SKM-1 (cell line): ENCODE measurements at regions not wholly inside any gene's neighbourhood (a gene's known extent, or its start where the extent isn't known, plus 50 kb on each side); places are given as distances from the start of the nearest gene placed in this dataset.

Experiments used
- DNase-seq: peaks from one replicate; lab custom pipeline; 2025; ENCODE audit not compliant: unreplicated experiment; lab: John Stamatoyannopoulos, UW

DNA sequence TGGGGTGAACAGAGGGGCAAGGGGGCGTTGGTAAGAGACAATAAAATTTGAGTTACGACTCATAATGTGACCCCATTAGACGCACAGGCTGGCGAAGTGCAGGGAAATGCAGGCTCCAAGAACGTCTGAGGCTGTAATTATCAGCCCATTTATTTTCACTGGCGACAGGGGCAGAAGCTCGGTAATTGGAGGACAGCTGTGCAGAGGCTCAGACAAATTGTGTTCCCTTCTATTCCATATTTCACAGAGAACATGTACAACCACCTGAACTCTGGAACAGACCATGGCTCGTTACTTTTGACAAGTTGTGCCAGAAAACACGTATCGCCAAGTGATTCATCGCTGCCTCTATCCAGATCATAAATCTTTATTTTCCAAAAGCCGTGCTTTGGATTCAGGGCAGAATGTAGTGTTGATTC is 137.3 kb upstream of the FRMD4A start:
- DNase-seq: no peak

DNA sequence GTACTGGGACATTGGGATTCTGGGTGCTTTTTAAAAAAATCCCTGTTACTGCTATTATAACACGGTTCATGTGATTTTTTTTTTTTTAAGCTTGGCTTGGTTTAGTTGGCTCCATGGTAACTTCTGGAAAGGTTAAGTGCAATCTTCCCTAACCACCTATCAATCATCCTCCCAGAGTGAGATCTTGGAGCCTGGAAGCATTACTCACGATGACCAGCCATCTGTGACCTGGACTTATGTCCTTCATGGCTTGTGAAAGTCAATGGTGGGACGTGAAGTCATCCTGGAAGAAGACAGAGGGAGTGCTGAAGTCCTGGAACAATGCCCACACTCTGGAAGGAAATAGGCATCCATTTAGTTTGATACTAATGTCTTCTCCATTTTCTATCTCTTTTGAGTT is 135.5 kb upstream of the FRMD4A start:
- DNase-seq: no peak

DNA sequence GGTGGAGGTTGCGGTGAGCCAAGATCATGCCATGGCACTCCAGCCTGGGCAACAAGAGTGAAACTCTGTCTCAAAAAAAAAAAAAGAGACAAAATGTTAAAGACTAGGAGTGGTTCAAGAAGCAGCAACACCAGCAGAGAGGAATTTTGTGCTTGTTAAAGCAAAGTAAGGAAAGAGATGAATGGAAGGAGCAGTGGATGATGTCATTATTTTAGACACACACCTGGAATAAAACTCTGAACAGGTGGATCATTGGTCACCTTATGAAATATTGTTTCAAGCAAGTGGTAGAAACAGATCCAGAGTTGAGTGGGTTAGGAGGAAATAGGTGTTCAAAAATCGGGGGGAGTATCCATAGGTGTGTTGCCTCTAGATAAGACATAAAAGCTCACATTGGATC is 129.7 kb upstream of the FRMD4A start:
- DNase-seq: no peak

DNA sequence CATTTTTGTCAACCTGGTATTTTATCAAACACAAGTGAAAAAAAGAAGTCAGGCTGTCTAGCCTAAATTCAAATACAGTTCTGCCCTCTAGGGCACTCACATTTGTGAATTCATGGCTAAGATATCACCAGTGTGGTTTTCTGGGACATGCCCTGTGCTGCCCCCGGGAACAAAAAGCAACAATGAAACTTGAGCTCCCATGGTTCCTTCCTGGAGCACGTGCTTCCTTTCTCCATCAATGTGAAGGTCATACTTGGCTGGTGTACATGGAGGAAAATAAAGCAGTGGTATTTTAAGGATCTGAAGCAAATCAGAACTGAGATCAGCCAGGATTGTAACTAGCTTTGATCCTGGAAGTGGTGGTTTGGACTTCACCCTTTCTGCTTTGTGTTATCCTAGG is 128.9 kb upstream of the FRMD4A start:
- no peak for DNase-seq

DNA sequence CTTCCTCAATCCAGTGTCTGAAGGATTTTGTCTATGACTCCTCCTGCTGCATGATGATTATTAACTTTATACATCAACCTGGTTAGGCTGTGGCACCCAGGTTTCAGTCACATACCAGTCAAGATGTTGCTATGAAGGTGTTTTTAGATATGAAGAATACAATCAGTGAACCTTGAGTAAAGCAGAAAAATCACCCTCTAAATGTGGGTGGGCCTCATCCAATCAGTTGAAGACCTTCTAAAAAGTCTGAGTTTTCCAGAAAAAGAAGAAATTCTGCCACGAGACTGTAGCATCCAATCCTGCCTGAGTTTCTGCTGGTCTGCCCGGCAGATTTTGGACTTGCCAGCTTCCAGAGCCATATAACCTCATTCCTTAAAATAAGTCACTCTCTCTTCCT is 126.1 kb upstream of the FRMD4A start:
- no peak for DNase-seq

DNA sequence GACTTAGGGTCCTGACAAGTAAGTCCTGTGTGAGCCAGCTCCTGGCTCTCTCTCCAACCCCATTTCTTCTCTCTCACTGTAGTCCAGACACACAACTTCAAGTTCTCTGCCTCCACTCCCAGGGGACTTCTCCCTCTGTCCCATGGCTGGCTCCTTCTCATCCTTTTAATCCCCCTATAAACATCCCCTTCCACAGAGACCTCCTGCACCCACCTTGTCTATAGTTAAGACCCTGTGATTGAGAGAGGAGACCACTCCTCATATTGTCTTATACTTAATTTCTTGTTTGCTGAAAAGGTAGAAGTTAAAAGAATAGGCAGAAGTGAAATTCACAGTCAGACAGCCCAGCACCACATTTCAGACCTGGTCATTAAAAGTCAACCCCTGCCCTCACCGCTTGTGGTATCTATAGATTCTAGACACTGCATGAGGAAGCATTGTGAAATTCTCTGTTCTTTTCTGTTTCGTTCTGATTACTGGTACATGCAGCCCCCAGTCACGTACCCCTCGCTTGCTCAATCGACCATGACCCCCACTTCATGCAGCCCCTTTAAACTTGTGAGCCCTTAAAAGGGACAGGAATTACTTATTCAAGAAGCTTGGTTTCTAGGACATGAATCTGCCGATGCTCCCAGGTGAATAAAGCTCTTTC is 125.6 kb upstream of the FRMD4A start:
- DNase-seq: no peak

DNA sequence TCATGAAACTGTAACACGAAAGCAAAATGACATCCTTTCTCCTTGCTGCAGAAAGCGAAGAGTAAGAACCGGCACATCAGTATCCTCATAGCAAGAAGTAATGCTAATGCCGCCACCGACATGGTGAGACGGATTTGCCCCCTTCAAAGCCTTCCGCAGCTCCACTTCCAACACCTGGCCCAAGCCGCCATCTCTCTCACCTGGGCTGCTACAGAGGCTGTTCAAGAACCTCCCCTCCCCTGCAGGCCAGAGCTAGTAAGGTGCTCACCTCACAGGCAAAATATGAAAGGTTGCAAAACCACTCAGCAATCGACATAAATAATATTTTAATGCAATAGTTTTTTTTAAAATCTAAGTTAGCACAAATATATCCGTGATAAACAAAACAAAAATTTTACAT is 123.9 kb upstream of the FRMD4A start:
- no peak for DNase-seq

DNA sequence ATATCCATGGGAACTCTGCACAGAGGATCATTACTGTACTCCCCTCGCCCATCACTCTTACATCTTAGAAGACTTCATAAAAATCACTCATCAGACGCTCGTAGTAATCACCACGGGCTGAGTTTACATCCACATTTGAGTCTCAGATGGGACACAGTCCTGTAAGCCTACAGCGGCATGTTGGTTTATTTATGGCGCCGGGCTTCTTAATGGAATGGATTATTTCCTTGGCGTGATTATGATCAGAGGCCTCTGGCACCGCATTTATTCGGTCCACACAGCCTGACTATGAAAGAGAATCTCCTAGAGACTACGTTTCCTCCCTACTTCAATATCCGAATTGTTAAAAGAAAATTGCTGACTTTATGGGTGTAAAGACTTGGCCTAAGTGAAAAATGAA is 123.5 kb upstream of the FRMD4A start:
- DNase-seq: no peak

DNA sequence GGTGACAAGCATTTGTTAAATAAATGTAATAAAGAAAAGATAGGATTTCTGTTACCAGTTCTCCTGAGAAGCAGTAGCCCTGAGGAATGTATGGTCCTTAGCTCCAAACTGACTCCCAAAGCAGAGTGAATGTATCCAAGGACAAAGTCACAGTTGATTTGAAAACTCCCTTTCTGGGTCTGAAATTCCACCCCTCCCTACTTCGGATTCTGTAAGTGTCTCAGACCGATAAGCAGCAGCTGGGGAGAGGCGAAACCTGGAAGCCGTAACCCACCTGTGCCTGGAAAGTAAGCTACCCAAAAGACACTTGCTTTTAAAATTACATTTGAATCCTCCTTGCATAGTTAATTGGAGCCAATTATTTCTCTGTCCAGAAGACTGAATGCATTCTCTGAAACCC is 122.9 kb upstream of the FRMD4A start:
- no peak for DNase-seq

DNA sequence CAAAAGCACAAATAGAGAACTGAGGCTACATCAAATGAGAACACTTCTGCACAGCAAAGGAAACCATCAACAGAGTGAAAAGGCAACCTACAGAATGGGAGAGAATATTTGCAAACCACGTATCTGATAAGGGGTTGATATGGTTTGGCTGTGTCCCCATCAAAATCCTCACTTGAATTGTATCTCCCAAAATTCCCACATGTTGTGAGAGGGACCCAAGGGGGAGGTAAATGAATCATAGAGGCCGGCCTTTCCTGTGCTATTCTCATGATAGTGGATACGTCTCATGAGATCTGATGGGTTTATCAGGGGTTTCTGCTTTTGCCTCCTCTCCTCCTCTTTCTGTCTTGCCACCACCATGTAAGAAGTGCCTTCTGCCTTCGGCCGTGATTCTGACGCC is 120.6 kb upstream of the FRMD4A start:
- DNase-seq: no peak

DNA sequence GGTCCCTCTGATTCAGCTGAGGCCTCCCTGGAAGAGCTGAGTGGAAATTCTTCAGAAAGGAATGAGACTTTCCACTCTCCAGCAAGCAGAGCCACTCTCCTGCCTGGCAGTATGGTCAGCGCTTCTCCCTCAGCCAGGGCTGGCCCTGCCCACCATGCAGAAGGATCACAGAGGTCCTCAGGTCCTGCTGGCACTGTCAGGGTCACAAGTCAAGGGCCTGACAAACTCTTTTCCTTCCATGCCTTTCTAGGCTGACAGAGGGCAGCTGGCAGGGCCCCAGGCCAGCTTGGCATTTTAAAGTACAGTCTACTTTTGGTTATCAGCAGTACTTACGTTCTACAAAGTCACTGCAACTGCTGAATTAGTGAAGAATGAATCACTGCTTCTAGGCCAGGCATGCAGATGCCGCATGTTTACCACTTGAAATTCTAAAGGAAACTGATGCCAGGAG is 119.3 kb upstream of the FRMD4A start:
- DNase-seq: no peak

DNA sequence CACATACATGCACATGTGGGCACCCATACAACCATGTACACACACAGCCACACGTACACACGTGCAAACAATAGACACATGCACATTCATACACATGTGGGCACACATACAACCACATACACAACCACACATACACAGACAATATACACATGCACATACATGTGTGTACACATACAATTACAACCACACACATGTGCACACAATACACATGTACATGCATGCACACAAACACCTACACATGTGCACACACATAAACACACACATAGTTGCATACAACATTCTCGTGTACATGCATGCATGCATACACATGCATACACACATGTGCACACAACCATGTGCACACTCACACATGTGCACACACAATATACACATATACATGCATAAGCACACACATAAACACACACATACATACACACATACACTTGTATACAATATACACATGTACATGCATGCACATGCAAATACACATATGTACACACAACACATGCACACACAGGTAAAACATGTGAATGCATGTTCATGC is 118.6 kb upstream of the FRMD4A start:
- no peak for DNase-seq

DNA sequence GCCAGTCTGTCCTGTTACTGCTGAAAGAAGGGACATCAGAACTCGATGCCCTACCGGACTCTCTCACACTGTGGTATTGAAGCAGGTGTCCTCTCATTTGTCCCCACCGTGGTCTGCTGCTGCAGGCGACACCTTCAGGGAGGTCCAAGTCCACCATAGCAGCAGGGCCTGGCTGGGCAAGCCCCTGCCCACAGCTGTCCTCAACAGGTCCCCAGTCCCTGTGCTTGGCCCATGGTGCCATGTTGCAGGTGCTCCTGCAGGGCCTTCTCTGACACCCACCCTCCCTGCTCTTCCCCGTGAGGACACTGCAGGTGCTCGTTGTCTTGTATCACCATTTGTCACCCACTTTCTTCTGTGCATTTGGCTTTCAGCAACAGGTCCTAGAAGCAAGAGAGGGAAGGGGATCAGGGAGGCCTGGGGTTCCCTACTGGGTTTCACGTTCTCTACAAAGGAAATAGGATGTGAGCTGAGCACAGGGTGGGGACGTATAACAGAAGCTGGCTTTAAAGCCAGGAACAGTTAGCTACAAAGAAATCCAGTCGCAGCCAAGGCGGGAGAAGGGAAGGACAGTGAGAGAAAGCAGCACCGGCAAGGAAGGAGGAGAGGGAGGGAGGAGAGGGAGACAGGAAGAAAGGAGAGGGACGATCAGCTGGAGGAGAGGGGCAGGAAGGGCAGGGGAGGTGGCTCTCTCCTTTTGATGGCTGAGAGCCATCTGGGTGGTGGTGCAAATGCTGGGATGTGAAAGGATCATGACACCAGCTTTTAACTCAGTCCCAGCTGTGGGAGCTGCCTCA is 117.7 kb upstream of the FRMD4A start:
- DNase-seq: no peak

DNA sequence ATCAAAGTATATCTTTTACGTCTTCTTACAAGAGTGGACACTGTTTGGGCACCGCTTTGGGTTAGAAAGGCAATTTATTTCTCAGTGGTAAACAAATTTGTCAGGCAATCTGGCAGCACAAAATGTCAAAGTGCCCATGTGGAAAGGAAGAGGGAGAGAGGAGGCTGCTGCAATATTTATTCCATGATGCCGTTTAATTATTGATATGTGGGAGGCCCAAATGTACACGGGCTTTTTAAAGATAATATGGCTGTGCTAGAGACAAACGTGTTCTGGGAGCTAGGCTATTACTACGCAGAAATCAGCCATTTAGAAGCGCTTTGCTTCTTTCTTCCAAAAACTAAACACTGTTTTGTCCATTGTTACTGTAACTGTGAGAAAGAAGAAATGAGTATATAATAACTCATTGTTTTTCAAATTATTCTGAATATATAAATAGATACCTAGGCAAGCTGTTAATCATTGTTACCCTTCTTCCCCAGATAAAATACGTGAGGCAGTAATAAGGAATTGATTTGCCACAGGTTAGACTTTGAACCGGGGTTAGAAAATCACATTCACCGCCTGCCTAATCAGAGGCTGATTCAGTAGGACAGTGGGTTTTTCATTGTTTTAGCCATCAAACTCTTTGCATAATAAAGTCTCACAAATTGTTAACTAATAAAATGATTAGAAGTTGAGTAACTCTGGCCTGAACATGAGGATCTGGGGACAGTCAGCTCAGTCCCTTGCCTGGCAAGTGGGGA is 116.5 kb upstream of the FRMD4A start:
- no peak for DNase-seq

DNA sequence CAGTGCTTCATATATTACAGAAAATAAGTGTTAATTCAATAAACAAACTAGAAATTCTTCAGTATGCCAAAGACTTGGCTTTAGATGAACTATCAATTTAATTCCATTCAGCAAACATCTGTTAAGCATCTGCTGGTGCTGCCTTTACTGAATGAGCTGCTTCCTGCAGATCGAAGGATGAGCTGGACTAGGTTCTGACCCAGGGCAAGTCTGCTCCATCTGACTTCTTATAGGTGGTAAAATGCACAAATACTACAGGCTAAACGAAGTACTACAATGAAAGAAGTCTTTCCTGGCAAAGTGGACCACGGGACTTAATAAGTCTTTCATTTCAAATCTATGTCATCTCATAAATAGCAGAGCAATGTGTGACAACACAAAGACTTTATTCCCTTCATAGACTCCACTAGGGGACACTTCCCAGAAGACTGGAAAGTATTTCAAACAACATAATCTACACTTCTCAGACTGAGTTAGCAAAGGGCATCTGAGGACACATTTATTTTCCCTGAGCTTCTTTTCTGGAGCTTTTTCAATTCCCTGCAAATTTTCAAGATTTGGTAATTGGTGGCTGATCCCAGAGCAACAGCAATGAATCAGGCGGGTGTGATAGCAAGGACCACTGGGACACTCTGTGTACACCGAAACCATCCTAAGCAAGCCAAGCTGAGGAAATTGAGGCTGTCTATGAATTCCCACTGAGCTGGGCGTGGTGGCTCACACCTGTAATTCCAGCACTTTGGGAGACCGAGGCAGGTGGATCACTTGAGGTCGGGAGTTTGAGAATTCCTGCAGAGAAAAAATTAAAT is 108.9 kb upstream of the FRMD4A start:
- DNase-seq: no peak

DNA sequence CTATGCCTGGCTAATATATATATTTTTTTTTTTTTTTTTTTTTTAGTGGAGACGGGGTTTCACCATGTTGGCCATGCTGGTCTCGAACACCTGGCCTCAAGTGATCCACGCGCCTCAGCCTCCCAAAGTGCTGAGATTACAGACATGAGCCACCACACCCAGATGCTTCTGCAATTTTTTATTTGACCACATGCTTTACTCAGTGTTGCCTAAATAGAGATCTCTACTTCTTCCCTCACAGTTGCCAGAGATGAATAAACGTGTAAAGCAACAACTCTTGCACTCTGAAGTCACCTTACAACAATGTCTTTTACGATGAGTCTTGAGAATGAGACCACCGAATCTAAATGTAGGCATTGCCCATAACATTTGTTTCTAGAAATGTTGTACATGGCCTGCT is 107.9 kb upstream of the FRMD4A start:
- no peak for DNase-seq

DNA sequence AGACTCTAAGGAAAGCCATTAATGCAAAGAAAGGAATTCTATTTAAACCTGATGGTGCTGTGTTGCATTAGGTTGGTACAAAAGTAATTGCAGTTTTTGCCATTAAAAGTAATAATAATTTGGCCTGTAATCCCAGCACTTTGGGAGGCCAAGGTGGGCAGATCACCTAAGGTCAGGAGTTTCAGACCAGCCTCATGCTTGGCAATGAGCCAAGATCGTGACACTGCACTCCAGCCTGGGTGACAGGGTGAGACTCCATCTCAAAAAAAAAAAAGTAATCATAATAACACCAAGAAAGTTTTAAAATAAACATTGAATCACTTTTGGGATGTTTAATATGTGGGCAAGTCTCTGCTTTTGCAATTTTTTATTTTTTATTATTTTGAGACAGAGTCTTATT is 107.3 kb upstream of the FRMD4A start:
- no peak for DNase-seq

DNA sequence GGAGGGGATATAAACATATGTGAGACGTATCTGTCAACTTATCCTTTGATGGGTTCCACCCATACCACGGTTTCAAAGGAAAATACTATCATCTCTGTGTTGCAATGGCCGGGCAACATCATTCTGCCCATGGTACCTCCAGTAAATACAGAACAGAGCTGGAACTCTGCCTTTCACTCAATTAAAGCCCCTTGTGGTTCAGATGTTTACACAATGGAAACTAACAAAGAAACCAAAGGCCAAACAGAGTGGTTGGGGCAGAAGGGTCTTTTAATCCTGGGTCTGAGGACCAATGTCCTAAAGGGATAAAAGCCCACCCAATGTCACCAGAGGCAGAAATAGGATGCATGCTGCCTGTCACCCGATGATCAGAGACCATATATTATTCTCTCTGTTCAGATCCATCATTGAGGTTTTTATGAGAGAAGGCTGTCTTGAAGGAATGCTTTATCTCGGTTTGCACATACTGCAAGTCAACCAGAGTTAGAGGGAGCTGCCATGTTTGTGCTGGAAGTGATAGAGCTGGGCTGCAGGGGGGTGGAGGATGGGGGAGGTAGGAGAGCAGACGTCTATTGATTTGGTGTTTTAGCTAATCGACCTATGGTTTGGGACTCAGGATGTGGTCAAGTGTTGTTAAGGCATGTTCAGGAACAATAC is 105.4 kb upstream of the FRMD4A start:
- DNase-seq: no peak

DNA sequence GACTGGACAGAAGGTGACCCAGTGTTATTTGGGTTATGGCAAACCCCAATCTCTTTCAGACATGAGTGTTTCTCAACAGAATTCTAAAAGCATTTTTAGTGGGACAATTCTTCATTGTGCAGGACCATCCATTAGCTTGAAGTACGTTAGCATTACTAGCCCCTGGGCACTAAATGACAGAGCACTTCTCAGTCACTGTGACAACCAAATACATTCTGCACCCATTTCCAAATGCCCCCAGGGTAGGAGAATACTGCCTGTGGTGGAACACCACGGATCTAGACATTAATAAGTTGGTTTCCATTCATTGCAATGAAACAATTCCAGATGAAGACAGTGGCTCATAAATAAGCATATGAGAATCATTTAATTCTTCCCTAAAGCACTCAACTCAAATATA is 102.4 kb upstream of the FRMD4A start:
- no peak for DNase-seq

DNA sequence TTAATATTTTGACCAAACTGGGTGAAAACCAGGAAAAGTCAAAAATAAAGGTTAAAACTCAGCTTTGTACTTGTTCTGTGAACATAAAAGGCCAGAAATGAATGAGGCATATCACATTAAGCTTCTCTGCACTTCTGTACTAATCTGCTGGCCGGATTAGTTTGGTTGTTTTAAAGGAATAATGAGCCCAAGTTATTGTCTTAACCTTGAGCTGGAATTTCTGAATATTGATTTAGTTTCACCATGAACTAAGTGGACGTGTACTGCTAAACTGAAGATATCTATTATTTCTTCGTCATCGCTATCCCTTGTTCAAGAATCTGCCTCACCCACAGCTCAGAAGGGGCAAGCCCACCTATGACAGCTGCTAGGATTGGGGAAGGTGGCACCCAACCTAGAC is 101.1 kb upstream of the FRMD4A start:
- no peak for DNase-seq
